GM18505 (cell line): ENCODE measurements at regions not wholly inside any gene's neighbourhood (a gene's known extent, or its start where the extent isn't known, plus 50 kb on each side); places are given as distances from the start of the nearest gene placed in this dataset.

Experiments used
- ATAC-seq: cut with Tn5 transposase; IDR thresholded peaks from one replicate; pipeline ENCODE4 v1.9.1; 2021; ENCODE audit not compliant: unreplicated experiment
- POLR2A ChIP-seq: IDR thresholded peaks from 4 replicates; pipeline ENCODE4 v1.6.1; 2011; ENCODE audit warnings: borderline replicate concordance; ENCODE audit not compliant: insufficient read depth, insufficient read length; ENCODE audit errors: extremely low read depth

DNA sequence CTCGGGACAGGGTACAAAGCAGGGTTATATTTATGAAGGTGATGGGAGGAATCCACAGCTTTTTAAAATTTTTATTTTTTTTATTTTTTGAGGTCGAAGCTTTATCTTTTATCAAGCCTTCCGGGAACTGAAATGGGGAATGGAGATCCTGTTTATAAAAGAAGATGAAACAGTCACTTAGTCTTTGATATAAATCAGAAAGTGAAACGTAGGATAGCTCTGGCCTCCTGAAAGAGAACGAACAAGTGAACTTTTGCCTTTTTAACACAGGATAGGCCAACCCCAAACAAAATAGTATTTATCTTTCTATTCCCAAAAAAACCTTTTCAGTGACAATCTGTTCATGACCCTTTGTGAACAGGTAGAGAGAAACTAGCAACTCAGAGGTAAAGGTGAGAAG lies 634.0 kb upstream of the LMCD1 start:
- no peak for TF ChIP-seq POLR2A
- ATAC-seq, result no peak

DNA sequence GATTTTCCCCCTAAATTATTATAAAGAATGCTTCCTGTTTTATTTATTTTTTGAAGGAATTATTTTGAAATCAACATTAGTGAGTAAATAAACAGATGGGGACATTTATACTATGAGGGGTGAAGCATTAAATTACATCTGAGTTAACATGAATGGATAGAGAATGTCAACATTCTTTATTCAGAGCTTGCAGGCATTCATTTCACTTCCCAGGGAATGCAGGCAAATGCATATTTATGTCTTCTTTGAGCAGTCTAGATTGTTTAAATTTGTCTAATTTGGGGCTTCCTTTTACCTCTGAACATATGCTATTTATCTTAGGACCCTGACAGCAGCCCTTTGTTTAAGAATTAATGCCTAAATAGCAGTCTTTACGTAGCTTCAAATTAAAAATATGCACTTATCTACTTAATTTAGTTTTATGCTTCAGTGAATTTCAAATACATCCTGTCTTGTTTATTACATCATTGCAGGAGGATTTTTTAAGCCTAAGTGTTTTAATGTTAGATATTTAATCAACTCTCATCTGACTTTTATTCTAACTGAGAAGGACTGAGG lies 630.5 kb upstream of the LMCD1 start:
- TF ChIP-seq POLR2A, result no peak

DNA sequence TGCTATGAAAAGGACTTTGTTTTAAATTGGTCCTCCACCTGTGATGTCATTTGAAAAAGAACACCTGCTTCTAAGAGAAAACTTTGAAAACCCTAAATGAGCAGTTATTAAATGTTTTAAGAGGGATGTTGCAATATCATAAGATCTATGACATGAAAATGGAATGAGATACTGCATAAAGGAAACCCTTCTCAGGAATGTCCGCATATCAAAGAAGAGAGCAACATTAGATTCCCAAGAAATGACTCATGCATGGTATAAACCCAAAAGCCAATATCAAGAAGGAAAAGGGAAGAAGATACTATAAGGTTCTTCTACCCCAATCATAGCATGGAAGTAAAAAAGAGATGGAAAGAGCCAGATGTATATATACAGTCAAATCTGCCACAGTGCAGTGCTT lies 627.5 kb upstream of the LMCD1 start:
- ATAC-seq, result no peak

More for the DNA sequence above, 630.5 kb upstream of the LMCD1 start:
- no peak for ATAC-seq

DNA sequence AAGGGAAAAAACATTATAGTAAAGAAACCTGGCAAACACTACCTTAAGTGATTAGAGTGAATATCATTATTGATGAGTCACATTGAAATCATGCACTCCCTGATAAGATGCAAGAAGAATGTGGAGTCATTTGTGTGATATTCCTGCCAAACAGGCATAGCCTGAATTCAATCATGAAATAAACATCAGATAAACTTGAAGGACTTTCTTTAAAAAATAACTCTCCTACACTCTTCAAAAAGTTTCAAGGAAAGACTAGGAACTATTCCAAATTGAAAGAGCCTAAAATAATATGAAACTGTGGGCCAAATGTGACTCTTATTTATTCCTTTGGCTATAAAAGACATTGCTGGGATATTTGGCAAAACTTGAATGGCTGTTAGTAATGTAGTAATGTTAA lies 625.7 kb upstream of the LMCD1 start:
- ATAC-seq, result no peak

More for the DNA sequence above, 627.5 kb upstream of the LMCD1 start:
- no peak for TF ChIP-seq POLR2A

DNA sequence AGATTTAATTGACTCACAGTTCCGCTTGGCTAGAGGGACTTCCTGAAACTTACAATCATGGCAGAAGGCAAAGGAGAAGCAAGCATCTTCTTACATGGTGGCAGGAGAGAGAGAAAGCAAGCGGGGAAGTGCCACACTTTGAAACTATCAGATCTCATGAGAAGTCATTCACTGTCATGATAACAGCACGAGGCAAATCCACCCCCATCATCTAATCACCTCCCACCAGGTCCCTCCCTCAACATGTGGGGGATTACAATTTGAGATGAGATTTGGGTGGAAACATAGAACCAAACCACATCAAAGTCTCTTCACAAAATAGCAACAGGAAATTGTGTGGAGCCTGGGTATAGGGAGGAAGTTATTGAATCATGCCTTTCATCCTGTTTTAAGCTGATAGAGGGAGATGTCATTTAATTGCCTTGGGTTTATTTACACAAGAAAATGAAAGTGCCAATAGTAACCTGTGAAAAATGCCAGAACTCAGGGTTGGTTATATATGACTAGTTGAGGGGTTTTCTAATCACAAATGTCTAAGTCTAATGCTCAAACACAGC lies 624.8 kb upstream of the LMCD1 start:
- no peak for ATAC-seq
- TF ChIP-seq POLR2A, result no peak

More for the DNA sequence above, 625.7 kb upstream of the LMCD1 start:
- TF ChIP-seq POLR2A, result no peak

DNA sequence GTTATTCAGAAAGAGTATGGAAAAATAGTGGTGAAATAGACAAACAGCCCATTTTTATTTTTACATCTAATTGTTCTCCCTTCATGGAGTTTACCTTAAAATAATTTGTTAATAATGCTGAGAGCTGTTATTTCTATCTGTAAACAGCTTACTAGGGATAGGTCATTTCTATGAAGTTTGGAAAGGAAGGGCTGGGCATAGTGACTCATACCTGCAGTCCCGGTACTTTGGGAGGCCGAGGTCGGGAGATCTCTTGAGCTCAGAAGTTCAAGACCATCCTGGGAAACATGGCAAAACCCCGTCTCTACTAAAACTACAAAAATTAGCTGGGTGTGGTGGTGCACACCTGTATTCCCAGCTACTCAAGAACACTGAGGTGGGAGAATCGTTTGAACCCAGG lies 624.3 kb upstream of the LMCD1 start:
- no peak for TF ChIP-seq POLR2A
- ATAC-seq, result no peak

DNA sequence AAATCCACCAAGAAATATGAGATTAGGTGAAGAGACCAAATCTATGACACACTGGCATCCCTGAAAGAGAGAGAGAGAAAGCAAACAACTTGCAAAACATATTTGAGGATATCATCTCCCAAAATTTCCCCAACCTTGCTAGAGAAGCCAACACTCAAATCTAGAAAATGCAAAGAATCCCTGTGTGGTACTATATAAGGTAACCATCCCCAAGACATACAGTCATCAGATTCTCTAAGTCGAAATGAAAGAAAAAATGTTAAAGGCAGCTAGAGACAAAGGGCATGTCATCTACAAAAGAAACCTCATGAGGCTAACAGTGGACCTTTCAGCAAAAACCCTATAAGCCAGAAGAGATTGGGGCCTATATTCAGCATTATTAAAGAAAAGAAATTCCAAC lies 622.1 kb upstream of the LMCD1 start:
- TF ChIP-seq POLR2A, result no peak
- no peak for ATAC-seq

DNA sequence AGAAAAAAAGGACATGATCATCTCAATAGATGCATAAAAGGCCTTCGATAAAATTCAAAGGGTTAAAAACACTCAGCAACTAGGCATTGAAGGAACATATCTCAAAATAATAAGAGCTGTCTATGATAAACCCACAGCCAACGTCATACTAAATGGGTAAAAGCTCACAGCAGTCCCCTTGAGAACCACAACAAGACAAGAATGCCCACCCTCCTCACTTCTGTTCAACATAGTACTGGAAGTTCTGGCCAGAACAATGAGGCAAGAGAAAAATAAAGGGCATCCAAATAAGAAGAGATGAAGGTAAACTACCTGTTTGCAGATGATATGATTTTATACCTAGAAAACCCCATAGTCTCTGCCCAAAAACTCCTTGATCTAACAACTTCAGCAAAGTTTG lies 619.7 kb upstream of the LMCD1 start:
- TF ChIP-seq POLR2A, result no peak
- ATAC-seq, result no peak

DNA sequence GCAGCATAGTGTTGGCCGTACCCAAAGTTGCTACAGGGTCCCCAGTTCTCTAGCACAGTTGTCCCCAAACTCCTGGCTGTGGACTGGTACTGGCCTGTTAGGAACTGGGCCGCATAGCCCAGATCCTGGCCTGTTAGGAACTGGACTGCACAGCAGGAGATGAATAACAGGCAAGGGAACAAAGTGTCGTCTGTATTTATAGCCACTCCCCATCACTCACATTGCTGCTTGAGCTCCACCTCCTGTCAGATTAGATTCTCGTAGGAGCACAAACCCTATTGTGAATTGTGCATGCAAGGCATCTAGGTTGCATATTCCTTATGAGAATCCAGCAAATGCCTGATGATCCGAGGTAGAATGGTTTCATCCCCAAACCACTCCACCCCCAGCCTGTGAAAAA lies 604.0 kb upstream of the LMCD1 start:
- TF ChIP-seq POLR2A, result no peak
- no peak for ATAC-seq

DNA sequence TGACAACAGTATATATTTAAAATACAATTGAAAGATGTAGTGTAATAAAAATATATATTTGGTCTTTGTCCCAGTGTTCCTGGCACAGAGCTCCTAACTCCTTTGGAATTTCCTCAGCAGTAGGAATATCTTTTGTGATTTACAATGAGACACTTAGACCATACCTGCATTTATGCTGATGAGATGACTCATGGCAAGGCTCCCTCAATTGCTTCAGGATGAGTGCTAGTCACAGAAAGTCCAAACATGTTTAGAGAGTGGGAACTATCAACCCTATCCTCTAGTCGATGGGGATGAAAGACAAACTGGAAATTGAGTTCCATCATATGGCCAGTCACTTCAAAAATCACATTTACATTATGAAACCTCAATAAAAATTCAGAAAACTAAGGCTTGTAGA lies 588.3 kb upstream of the LMCD1 start:
- ATAC-seq, result no peak
- TF ChIP-seq POLR2A, result no peak

DNA sequence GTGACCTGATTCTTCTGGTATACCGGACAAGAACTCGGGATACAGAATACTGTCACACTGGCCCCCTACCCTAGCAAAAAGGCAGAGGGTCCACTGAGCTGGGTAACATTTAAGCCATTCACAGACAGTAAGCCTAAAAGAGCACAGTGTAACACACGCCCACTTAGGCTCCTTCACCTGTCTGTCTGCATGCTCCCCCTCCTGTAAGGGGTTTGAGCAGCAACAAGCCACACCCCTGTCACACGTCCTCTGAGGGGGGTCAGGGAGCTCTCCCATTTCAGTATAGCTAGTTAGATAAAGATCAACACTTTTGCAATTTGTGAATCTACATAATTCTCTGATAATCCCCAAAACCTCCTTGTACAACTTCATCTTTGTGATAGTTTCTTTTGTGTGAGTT lies 586.3 kb upstream of the LMCD1 start:
- TF ChIP-seq POLR2A, result no peak
- no peak for ATAC-seq

DNA sequence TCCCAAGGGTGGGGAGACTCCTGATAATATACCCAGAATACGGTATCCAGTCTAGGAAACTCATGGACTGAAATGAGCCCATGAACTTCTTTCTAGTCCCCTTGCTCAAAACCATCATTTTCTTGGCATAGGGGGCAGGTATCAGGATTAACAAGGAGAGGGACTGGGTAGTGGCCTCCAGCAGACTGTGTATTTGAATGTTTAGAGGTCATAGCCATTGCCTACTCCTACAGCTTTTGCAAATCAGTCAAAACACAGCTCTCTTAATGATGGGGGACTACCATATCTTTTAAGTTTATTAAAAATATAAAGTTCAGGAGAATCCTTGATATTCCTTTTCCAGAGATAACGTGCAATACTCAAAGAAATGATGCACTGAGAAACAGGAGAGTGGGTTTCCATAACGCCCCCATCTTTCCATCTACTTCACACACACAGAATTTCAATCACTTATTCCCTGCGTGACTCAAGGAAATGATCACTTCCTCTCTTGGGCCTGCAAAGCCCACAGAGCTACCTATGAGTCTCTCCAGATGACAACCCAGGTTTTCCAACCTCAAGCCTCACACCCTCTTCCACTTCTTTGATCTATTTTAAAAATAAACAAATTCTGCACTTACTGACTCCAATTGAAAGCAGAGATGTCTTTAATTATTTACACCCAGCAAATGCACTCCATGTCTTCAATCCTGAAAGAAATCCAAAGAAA lies 584.0 kb upstream of the LMCD1 start:
- ATAC-seq, result no peak
- no peak for TF ChIP-seq POLR2A

DNA sequence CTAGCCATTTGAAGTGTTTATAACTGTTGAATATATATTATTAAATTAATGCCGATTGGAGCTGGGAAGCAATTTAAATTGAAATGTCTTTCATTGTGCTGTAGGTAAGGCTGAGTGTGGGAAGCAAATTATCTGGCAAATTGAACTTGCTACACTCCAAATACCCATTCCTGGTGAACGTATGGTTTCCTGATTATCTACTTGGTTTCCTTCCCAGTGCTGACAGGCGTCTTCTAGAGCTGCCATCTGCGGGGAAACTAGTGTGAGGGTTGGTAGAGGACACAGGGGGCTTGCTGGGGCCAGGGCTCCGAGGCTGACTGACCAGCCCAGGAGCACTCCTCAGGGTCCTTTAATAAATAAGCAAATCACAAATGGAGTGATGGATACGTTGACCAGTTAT lies 581.4 kb upstream of the LMCD1 start:
- TF ChIP-seq POLR2A, result no peak
- ATAC-seq, result no peak

DNA sequence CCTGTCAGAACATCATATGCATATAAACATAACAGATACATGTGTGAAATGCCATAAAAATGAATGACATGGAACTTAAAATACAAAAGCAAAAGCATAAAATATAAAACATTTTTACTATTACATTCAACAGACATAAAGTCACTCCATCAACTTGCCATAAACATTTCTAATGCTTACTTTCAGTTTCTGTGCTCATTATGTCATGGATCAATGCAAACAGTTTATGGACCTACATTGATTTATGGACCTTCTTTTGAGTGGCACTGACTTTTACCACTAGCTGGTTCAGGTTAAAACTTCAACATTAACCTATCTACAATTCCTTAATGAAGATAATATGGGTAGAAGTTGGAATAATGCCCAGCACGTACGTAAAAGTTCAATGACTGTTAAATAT lies 577.4 kb upstream of the LMCD1 start:
- TF ChIP-seq POLR2A, result no peak
- no peak for ATAC-seq
